Sigmoid colon (tissue), 6 donors: ENCODE measurements at regions not wholly inside any gene's neighbourhood (a gene's known extent, or its start where the extent isn't known, plus 50 kb on each side); places are given as distances from the start of the nearest gene placed in this dataset.
"Not testable (repeated sequence)": the region's sequence is repeated elsewhere in the genome, so short reads cannot be mapped to it uniquely, and the experiment has no call there.

Experiments used
- DNase-seq: peaks from one replicate; pipeline ENCODE4 v3.0.0-alpha.2; 2019
- H3K27ac ChIP-seq, 4 donors: fragments of 200-600 bp; sonication (generic); one replicate each; pipeline ENCODE4 v1.5.1; 2016 to 2019; ENCODE audit warnings: mild to moderate bottlenecking in 1 of 4
- H3K27me3 ChIP-seq, 3 donors: fragments of 200-600 bp; sonication (generic); one replicate each; pipeline ENCODE4 v1.5.1; 2019; ENCODE audit warnings: mild to moderate bottlenecking in 1 of 3
- H3K36me3 ChIP-seq, 4 donors: fragments of 200-600 bp; sonication (generic); one replicate each; pipeline ENCODE4 v1.5.1; 2016 to 2019
- H3K4me1 ChIP-seq, 4 donors: fragments of 200-600 bp; sonication (generic); one replicate each; pipeline ENCODE4 v1.5.1; 2017 to 2019
- H3K4me3 ChIP-seq, 4 donors: fragments of 200-600 bp; sonication (generic); one replicate each; pipeline ENCODE4 v1.5.1; 2017 to 2019; ENCODE audit warnings: mild to moderate bottlenecking in 2 of 4, moderate library complexity in 1 of 4
- H3K9me3 ChIP-seq, 4 donors: fragments of 200-600 bp in 3 of 4; sonication (generic) in 3 of 4; one replicate each; pipeline versions ENCODE4 v1.5.1 to v1.6.1; 2013 to 2019
- EP300 ChIP-seq, 4 donors: sonication (generic); formaldehyde crosslinking; IDR thresholded peaks; one replicate each; pipeline ENCODE4 v1.6.1; 2017; ENCODE audit warnings: antibody characterized with exemption in 4 of 4
- POLR2A ChIP-seq, 2 donors: fragments of 450-650 bp; IDR thresholded peaks; one replicate each; pipeline ENCODE4 v1.6.1; 2016; ENCODE audit warnings: antibody characterized with exemption in 2 of 2, mild to moderate bottlenecking in 2 of 2, moderate library complexity in 2 of 2
- POLR2AphosphoS5 ChIP-seq, 4 donors: sonication (generic); formaldehyde crosslinking; IDR thresholded peaks; one replicate each; pipeline ENCODE4 v1.6.1; 2017; ENCODE audit warnings: antibody characterized with exemption in 4 of 4
- WGBS, 2 donors: extraction: QIAGEN DNeasy Blood & Tissue Kit; methylation state at CpG; one replicate each; pipeline ENCODE4 v1.1.7; 2013; 5-methylcytosine and 5-hydroxymethylcytosine counted together
- intact Hi-C: fragments of 100-400 bp; cut with DNase I; formaldehyde crosslinking; loops from one replicate; pipeline ENCODE4 v1.15.1; 2023
- TF ChIP-seq, protein P1 (sequence below), 4 experiments: fragments of 450-650 bp in 3 of 4; fragments of 200-600 bp in 1 of 4; IDR thresholded peaks; one replicate each; pipeline ENCODE4 v1.5.1; 2016 to 2019; ENCODE audit warnings: antibody characterized with exemption in 4 of 4, mild to moderate bottlenecking in 3 of 4, moderate library complexity in 2 of 4
- donor health status: healthy with polysubstance abuse.
- donor health status: healthy.

DNA sequence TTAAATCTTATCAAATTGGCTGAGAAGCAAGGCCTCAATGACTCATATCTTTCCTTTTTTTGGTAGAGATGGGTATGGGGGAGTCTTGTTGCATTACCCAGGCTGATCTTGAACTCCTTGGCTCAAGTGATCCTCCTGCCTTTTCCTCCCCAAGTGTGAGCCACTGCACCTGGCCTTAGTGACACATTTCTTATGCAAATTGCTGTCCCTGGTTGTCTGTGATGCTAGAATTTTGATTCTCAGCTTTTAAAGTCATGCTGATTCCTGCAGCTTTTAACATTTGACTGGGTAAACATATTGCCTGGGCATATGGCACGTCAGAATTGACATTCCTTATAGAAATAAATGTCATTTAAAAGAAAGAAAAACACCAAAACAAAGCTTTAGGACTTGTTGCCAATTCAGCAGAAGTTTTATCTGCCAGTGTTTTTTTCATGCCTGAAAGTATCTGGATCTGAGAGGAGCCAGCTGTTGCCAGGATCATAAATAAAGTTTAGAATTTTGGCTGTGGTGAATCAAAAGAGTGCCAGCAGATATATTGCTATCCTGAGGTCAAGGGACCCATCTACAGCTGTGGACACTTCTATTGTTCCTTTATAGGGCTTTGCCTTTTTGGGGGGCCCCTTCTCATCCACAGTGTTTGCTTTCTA, 446.7 kb upstream of the AMELY start:
- Histone ChIP-seq H3K4me1 (peaks cover 0 to 12% (median 2%) of the 10 kb centered on the region in 4 donors), H3K9me3 (no peaks in the 10 kb centered on the region), H3K27ac (no peak overlapping the region), H3K4me3 (no peak overlapping the region), H3K36me3 (no peaks in the 10 kb centered on the region), H3K27me3 (no peaks in the 10 kb centered on the region)
- intact Hi-C loops, result no loop called here
- 13 to 35% methylated on average over 1 of the region's 1 CpG for WGBS, 2 donors
- DNase-seq, result no peak
- no peak for TF ChIP-seq EP300 (IDR thresholded peaks at IDR 0.05)
- no peak for TF ChIP-seq POLR2AphosphoS5 (IDR thresholded peaks at IDR 0.05)
- TF ChIP-seq, protein P1, sequence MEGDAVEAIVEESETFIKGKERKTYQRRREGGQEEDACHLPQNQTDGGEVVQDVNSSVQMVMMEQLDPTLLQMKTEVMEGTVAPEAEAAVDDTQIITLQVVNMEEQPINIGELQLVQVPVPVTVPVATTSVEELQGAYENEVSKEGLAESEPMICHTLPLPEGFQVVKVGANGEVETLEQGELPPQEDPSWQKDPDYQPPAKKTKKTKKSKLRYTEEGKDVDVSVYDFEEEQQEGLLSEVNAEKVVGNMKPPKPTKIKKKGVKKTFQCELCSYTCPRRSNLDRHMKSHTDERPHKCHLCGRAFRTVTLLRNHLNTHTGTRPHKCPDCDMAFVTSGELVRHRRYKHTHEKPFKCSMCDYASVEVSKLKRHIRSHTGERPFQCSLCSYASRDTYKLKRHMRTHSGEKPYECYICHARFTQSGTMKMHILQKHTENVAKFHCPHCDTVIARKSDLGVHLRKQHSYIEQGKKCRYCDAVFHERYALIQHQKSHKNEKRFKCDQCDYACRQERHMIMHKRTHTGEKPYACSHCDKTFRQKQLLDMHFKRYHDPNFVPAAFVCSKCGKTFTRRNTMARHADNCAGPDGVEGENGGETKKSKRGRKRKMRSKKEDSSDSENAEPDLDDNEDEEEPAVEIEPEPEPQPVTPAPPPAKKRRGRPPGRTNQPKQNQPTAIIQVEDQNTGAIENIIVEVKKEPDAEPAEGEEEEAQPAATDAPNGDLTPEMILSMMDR (IDR thresholded peaks at IDR 0.05), result no peak
- no peak for TF ChIP-seq POLR2A (IDR thresholded peaks at IDR 0.05)

DNA sequence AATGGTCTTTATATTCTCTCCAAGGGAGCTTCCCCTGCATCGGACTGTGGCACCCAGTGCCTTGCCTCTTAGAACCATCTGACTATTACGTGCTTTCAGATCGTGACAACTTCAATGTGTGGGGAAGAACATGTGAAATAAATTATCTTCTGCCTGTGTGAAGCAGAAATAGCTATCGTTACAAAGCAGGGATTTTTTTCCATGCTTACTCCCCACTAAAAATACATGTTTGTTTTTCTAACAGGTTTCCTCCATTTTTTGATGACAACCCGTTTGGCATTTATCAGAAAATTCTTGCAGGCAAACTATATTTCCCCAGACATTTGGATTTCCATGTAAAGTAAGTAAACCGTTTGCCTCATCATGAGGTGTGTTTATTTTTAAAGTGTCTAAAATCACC, 444.3 kb upstream of the AMELY start:
- intact Hi-C loops, H3K4me3 ChIP-seq, H3K27ac ChIP-seq, H3K27me3 ChIP-seq, H3K36me3 ChIP-seq, H3K9me3 ChIP-seq, DNase-seq: not testable (repeated sequence)
- WGBS, 2 donors, result 91 to 97% methylated on average over 6 of the region's 6 CpGs
- peaks cover 0 to 12% (median 2%) of the 10 kb centered on the region in 4 donors for H3K4me1 ChIP-seq

DNA sequence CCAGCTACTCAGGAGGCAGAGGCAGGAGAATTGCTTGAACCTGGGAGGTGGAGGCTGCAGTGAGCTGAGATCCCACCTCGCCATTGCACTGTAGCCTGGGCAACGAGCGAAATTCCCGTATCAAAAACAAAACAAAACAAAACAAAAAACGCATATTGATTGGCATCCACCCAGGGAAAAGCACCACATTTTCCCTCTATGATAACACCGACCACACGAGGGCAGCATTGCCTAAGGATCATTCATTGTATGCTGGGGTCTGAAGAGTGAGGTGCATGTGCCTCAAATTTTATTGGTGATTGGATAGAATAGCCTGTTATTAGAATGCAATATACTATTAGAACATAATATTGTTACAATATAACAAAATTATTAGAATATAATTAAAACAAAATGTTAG, 433.1 kb upstream of the AMELY start:
- peaks cover 0 to 3% (median 0%) of the 10 kb centered on the region in 4 donors for H3K4me1 ChIP-seq
- TF ChIP-seq EP300 (IDR thresholded peaks at IDR 0.05), result no peak
- TF ChIP-seq, protein P1 (IDR thresholded peaks at IDR 0.05), result peak in 3 of 4 experiments; percentile 40 to 56 (median 53)
- peak in 1 of 4 donors; percentile 26 for TF ChIP-seq POLR2AphosphoS5 (IDR thresholded peaks at IDR 0.05)
- TF ChIP-seq POLR2A (IDR thresholded peaks at IDR 0.05), result no peak
- no peak for DNase-seq
- H3K9me3 ChIP-seq, result no peaks in the 10 kb centered on the region
- intact Hi-C loops, result no loop called here
- H3K27ac ChIP-seq, result no peak overlapping the region
- H3K4me3 ChIP-seq, result no peak overlapping the region
- WGBS, 2 donors, result 6 to 7% methylated on average over 7 of the region's 7 CpGs
- H3K27me3 ChIP-seq, result no peaks in the 10 kb centered on the region
- no peaks in the 10 kb centered on the region for H3K36me3 ChIP-seq

DNA sequence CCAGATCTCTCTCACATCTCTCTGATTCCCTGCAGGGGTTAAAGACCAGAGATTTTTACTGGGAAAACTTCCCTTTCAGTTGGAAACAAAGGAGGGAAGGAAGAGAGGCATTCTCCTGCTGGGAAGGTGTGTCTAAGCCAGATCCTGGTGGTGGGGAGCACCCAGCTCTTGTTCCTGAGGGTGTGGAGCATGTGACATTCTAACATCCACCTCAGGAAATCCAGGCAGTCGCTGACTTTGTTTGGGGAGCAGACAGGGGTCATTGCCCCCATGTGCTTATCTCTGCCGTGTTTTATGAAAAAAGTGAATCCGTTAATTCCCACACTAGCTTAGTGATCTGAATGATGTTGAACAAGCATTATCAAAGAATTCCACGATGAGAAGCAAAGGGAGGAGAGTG, 431.7 kb upstream of the AMELY start:
- H3K4me1 ChIP-seq, result peaks cover 0 to 3% (median 0%) of the 10 kb centered on the region in 4 donors
- WGBS, 2 donors, result 71 to 80% methylated on average over 4 of the region's 4 CpGs
- no peaks in the 10 kb centered on the region for H3K36me3 ChIP-seq
- DNase-seq, result no peak
- H3K9me3 ChIP-seq, result no peaks in the 10 kb centered on the region
- intact Hi-C loops, result no loop called here
- no peaks in the 10 kb centered on the region for H3K27me3 ChIP-seq
- H3K27ac ChIP-seq, result no peak overlapping the region
- TF ChIP-seq POLR2AphosphoS5 (IDR thresholded peaks at IDR 0.05) (no peak), EP300 (IDR thresholded peaks at IDR 0.05) (no peak), POLR2A (IDR thresholded peaks at IDR 0.05) (no peak)
- TF ChIP-seq, protein P1 (IDR thresholded peaks at IDR 0.05), result no peak
- no peak overlapping the region for H3K4me3 ChIP-seq

DNA sequence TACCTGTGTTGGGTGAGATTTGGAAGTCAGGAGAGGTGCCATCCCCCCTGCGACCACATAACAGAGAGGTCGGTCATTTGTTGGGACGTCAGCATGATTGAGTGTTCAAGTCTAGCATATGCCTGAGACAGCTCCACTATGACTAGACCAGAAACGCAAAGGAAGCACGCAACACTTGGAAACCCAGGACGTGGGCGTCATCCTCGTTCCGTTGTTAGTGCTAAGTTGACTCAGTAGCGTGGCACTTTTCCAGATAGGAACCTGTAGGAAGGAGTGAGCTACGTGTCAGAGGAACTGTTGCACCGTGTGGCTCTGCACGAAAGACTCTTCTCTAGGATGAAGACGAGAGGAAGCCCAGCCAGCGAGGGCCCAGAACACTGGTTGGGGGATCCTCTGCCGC, 431.2 kb upstream of the AMELY start:
- H3K4me3 ChIP-seq, H3K27ac ChIP-seq, H3K36me3 ChIP-seq, intact Hi-C loops, DNase-seq, H3K4me1 ChIP-seq, H3K9me3 ChIP-seq, H3K27me3 ChIP-seq: not testable (repeated sequence)
- 74 to 77% methylated on average over 14 to 16 of the region's 16 CpGs for WGBS, 2 donors
